OCI-LY1 (cell line): ENCODE measurements at regions not wholly inside any gene's neighbourhood (a gene's known extent, or its start where the extent isn't known, plus 50 kb on each side); places are given as distances from the start of the nearest gene placed in this dataset.

Experiments used
- EZH2 ChIP-seq: fragments of 200-600 bp; sonication (generic), shearing (Covaris generic); IDR thresholded peaks from 2 replicates; pipeline ENCODE4 v1.8.0; 2017; ENCODE audit warnings: borderline replicate concordance, mixed run types, mild to moderate bottlenecking, antibody characterized with exemption, low read length, moderate library complexity, mixed read lengths
- TF ChIP-seq, protein P1 (sequence below): fragments of 200-600 bp; sonication (generic), shearing (Covaris generic); IDR thresholded peaks from 2 replicates; pipeline ENCODE4 v1.5.1; 2017; ENCODE audit warnings: mild to moderate bottlenecking, antibody characterized with exemption, low read length, moderate library complexity, mixed read lengths

DNA sequence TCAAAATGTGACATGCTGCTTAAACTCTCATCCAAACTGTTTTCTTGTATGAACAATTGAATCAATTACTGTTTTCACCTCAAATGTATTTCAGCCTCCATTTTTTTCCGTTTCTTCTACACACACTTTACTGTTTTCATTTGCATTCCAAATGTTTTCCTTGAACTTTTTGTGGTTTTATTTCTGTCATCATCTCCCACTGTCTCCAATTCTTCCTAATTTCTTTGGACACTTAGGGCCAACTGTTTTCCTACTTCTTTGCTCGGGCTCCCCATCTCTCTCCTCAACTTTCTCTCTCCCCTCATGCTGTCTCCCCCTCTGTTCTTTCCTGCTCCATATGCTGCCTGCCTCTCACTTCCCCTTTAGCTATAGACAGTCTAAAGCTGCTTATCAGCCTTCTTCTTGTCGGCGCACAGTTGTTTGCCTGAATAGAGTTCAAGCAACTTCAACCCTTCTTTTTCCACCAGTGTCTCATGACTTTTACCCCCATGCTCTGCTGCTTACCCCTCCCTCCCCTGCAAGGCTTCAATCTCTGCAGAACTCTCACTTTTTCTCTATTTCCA lies 443.4 kb downstream of the DTWD2 start:
- TF ChIP-seq, protein P1, sequence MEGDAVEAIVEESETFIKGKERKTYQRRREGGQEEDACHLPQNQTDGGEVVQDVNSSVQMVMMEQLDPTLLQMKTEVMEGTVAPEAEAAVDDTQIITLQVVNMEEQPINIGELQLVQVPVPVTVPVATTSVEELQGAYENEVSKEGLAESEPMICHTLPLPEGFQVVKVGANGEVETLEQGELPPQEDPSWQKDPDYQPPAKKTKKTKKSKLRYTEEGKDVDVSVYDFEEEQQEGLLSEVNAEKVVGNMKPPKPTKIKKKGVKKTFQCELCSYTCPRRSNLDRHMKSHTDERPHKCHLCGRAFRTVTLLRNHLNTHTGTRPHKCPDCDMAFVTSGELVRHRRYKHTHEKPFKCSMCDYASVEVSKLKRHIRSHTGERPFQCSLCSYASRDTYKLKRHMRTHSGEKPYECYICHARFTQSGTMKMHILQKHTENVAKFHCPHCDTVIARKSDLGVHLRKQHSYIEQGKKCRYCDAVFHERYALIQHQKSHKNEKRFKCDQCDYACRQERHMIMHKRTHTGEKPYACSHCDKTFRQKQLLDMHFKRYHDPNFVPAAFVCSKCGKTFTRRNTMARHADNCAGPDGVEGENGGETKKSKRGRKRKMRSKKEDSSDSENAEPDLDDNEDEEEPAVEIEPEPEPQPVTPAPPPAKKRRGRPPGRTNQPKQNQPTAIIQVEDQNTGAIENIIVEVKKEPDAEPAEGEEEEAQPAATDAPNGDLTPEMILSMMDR: no peak
- no peak for TF ChIP-seq EZH2
